Tibial artery (tissue), 4 donors: ENCODE measurements at regions not wholly inside any gene's neighbourhood (a gene's known extent, or its start where the extent isn't known, plus 50 kb on each side); places are given as distances from the start of the nearest gene placed in this dataset.

Experiments
- DNase-seq, 2 donors: peaks; one replicate each; pipeline ENCODE4 v3.0.0-alpha.2; 2019
- H3K27ac ChIP-seq, 2 donors: fragments of 200-600 bp; sonication (generic) in 1 of 2; 1 replicate in 1 of 2; 2 replicates in 1 of 2; pipeline ENCODE4 v1.5.1; 2018 to 2019; ENCODE audit warnings: mild to moderate bottlenecking in 1 of 2
- H3K27me3 ChIP-seq, 2 donors: fragments of 200-600 bp; sonication (generic) in 1 of 2; one replicate each; pipeline versions ENCODE4 v1.5.1 to v1.6.0; 2016 to 2019
- H3K36me3 ChIP-seq, 3 donors: fragments of 200-600 bp; sonication (generic) in 2 of 3; one replicate each; pipeline ENCODE4 v1.5.1; 2016 to 2019; ENCODE audit warnings: mild to moderate bottlenecking in 2 of 3
- H3K4me1 ChIP-seq, 4 donors: fragments of 200-600 bp; sonication (generic) in 2 of 4; 1 replicate in 3 of 4; 2 replicates in 1 of 4; pipeline ENCODE4 v1.5.1; 2016 to 2019
- H3K4me3 ChIP-seq, 2 donors: fragments of 200-600 bp; sonication (generic) in 1 of 2; 1 replicate in 1 of 2; 2 replicates in 1 of 2; pipeline ENCODE4 v1.5.1; 2018 to 2019; ENCODE audit warnings: mild to moderate bottlenecking in 2 of 2
- H3K9me3 ChIP-seq, 3 donors: fragments of 200-600 bp; sonication (generic) in 1 of 3; one replicate each; pipeline ENCODE4 v1.5.1; 2016 to 2019
- CTCF ChIP-seq, 2 experiments: fragments of 200-600 bp in 1 of 2; fragments of 450-650 bp in 1 of 2; IDR thresholded peaks; one replicate each; pipeline ENCODE4 v1.5.1; 2017 to 2019; ENCODE audit warnings: antibody characterized with exemption in 2 of 2, mild to moderate bottlenecking in 1 of 2, moderate library complexity in 1 of 2
- intact Hi-C: fragments of 100-400 bp; cut with DNase I; formaldehyde crosslinking; loops from one replicate; pipeline ENCODE4 v1.15.0; 2023; ENCODE audit warnings: low total_unique reads

DNA sequence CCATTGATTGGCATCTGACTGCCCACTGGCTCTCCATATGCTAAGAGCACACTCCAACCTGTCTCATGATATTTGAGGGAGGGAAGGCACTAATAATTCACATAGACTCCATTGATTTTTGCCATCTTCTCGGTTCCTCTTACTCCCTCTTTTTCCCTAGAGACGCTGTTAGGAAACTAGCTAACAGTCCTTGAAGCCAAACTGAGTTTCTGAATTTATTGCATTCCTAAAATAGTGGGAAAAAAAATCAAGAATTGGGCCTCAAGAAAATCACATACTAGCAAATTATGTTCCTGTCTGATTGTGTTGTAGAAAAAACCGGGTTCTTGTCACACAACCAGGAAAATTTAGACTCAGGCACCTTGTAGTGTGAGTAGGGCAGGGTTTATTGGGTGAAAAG, 86.4 kb upstream of the SLC7A1 start:
- Histone ChIP-seq H3K36me3 (no peaks in the 10 kb centered on the region), H3K27ac (no peak overlapping the region), H3K4me1 (peaks cover 0 to 1% (median 0%) of the 10 kb centered on the region in 4 donors), H3K27me3 (peaks cover 0 to 8% of the 10 kb centered on the region in 2 donors), H3K9me3 (no peaks in the 10 kb centered on the region), H3K4me3 (no peak overlapping the region)
- TF ChIP-seq CTCF (IDR thresholded peaks at IDR 0.05) = no peak
- DNase-seq = no peak
- intact Hi-C loops = no loop called here

DNA sequence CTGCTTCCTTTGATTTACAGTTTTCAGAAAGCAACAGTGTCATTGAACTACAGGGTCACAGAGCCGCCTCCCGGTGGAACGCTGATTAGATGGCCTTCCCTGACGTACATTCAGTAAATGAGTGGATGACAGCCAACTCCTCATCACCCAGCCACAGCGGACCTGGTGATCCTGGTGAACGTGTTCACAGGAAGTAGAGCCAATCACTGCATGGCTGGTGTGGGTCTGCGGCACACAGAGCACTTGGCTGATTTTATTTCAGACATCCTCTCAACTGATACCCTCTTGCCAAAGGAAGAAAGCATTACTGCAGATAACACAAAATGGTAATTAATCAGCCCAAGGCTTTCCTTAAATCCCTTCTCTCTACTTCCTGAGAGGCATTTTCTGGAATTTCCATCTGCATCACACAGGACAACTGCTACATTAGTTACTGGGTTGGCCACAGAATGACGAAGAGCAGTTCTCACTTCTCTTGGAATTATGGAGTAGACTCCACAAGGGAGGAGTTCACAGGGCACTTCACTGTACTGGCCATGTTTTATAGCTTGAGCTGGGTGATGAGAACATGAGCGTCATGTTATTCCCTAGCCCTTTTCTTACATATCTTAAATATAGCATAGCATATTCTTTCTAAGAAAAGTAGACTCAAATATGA, 84.0 kb upstream of the SLC7A1 start:
- no peak for TF ChIP-seq CTCF (IDR thresholded peaks at IDR 0.05)
- H3K4me3 ChIP-seq = no peak overlapping the region
- H3K36me3 ChIP-seq = no peaks in the 10 kb centered on the region
- DNase-seq = no peak
- intact Hi-C loops = no loop called here
- peaks cover 0 to 4% (median 0%) of the 10 kb centered on the region in 4 donors for H3K4me1 ChIP-seq
- no peak overlapping the region for H3K27ac ChIP-seq
- H3K9me3 ChIP-seq = no peaks in the 10 kb centered on the region
- peaks cover 0 to 8% of the 10 kb centered on the region in 2 donors for H3K27me3 ChIP-seq

GRCh38 chr13:29677627-29678026, 82.1 kb upstream of the SLC7A1 start:
- no peak overlapping the region for H3K4me3 ChIP-seq
- no peak for DNase-seq
- intact Hi-C loops = no loop called here

GRCh38 chr13:29676941-29677452, 81.5 kb upstream of the SLC7A1 start:
- H3K4me1 ChIP-seq = peaks cover 0 to 4% (median 0%) of the 10 kb centered on the region in 4 donors
- no peaks in the 10 kb centered on the region for H3K9me3 ChIP-seq
- TF ChIP-seq CTCF (IDR thresholded peaks at IDR 0.05) = no peak
- H3K36me3 ChIP-seq = no peaks in the 10 kb centered on the region
- peaks cover 0 to 8% of the 10 kb centered on the region in 2 donors for H3K27me3 ChIP-seq
- no peak overlapping the region for H3K4me3 ChIP-seq
- DNase-seq = no peak
- intact Hi-C loops = no loop called here
- H3K27ac ChIP-seq = no peak overlapping the region

More at GRCh38 chr13:29677627-29678026, 82.1 kb upstream of the SLC7A1 start:
- peaks cover 0 to 4% (median 0%) of the 10 kb centered on the region in 4 donors for H3K4me1 ChIP-seq
- H3K9me3 ChIP-seq = no peaks in the 10 kb centered on the region
- H3K36me3 ChIP-seq = no peaks in the 10 kb centered on the region
- no peak for TF ChIP-seq CTCF (IDR thresholded peaks at IDR 0.05)
- H3K27me3 ChIP-seq = peaks cover 0 to 8% of the 10 kb centered on the region in 2 donors
- no peak overlapping the region for H3K27ac ChIP-seq

DNA sequence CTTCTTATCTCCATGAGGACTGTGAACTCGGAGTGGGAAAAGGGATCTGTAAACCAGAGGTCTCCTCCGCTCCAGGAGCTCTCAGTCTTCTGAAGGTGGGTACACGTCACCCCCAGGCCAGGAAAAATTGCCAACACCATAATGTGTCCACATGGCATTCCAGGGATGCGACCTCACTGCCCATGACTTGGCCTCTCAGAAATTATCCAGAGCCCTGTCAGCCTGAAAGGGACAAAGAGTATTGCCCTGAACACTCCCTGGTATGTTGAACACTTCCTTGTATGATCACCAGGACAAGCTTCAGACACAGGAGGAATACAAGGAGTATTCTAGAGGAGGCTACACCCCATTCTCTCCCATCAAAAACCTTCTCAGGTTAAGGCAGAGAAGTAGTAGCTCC, 81.0 kb upstream of the SLC7A1 start:
- Histone ChIP-seq H3K9me3 (no peaks in the 10 kb centered on the region), H3K27ac (no peak overlapping the region), H3K36me3 (no peaks in the 10 kb centered on the region), H3K27me3 (peaks cover 0 to 8% of the 10 kb centered on the region in 2 donors), H3K4me3 (no peak overlapping the region), H3K4me1 (peaks cover 0 to 4% (median 0%) of the 10 kb centered on the region in 4 donors)
- no peak for TF ChIP-seq CTCF (IDR thresholded peaks at IDR 0.05)
- intact Hi-C loops = no loop called here
- no peak for DNase-seq
